Spleen (tissue), 7 donors: ENCODE measurements at regions not wholly inside any gene's neighbourhood (a gene's known extent, or its start where the extent isn't known, plus 50 kb on each side); places are given as distances from the start of the nearest gene placed in this dataset.

Source experiments
- POLR2AphosphoS5 ChIP-seq, 3 donors: sonication (generic); formaldehyde crosslinking; IDR thresholded peaks; one replicate each; pipeline ENCODE4 v1.5.1; 2017; ENCODE audit warnings: antibody characterized with exemption in 3 of 3
- TF ChIP-seq, protein P1 (sequence below), 11 experiments: fragments of 200-600 bp in 7 of 11; fragments of 450-650 bp in 4 of 11; sonication (generic) in 4 of 11; IDR thresholded peaks in 8 of 11; conservative IDR thresholded peaks in 3 of 11; 1 replicate in 7 of 11; 2 replicates in 4 of 11; pipeline versions ENCODE4 v1.4.0 to v1.8.0; 2016 to 2021; ENCODE audit warnings: antibody characterized with exemption in 11 of 11, inconsistent platforms in 4 of 11, mild to moderate bottlenecking in 1 of 11
- donor health status: DM: no; HTN: no; CAD: no; lungs with moderate emphysema.
- donor health status: DM: no; HTN: no; CAD: no.
- donor health status: DM: no; HTN: no; CAD: no.

DNA sequence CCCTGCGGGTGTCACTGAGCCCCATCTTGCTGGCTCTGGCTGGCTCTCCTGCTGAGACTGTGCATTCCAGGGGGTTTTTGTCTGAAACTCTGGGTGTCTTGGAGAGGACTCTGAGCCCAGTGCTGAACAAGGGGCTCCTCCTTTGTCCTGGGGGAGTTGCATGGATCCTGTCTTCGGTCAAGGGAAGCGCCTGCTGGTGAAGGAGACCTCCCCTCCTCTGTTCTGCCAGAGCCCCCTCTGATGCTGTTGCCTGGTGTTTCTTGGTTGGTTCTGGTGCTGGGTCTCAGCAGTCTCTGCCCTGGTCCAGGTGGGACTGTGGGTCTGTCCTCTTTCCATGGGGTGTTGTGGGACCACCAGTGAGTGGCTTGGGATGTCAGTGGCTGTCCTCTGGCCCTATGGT, 380.9 kb downstream of the TMEM121 start:
- TF ChIP-seq, protein P1, sequence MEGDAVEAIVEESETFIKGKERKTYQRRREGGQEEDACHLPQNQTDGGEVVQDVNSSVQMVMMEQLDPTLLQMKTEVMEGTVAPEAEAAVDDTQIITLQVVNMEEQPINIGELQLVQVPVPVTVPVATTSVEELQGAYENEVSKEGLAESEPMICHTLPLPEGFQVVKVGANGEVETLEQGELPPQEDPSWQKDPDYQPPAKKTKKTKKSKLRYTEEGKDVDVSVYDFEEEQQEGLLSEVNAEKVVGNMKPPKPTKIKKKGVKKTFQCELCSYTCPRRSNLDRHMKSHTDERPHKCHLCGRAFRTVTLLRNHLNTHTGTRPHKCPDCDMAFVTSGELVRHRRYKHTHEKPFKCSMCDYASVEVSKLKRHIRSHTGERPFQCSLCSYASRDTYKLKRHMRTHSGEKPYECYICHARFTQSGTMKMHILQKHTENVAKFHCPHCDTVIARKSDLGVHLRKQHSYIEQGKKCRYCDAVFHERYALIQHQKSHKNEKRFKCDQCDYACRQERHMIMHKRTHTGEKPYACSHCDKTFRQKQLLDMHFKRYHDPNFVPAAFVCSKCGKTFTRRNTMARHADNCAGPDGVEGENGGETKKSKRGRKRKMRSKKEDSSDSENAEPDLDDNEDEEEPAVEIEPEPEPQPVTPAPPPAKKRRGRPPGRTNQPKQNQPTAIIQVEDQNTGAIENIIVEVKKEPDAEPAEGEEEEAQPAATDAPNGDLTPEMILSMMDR (IDR thresholded peaks at IDR 0.05 in 8 of 11, conservative IDR thresholded peaks at IDR 0.05 in 3 of 11) = no peak
- no peak for TF ChIP-seq POLR2AphosphoS5 (IDR thresholded peaks at IDR 0.05)
